OCI-LY1 (cell line): ENCODE measurements at regions not wholly inside any gene's neighbourhood (a gene's known extent, or its start where the extent isn't known, plus 50 kb on each side); places are given as distances from the start of the nearest gene placed in this dataset.
"Not testable (repeated sequence)": the region's sequence is repeated elsewhere in the genome, so short reads cannot be mapped to it uniquely, and the experiment has no call there.

Source experiments
- H2AFZ ChIP-seq: fragments of 200-600 bp; sonication (generic), shearing (Covaris generic); 2 replicates; pipeline ENCODE4 v1.6.0; 2014; ENCODE audit warnings: antibody characterized with exemption, mild to moderate bottlenecking, low read length
- H3F3A ChIP-seq: fragments of 200-600 bp; sonication (generic), shearing (Covaris generic); 2 replicates; pipeline ENCODE4 v1.6.0; 2014; ENCODE audit warnings: mild to moderate bottlenecking, antibody characterized with exemption, low read length, moderate library complexity; ENCODE audit not compliant: insufficient read depth
- H3K27ac ChIP-seq: fragments of 200-600 bp; sonication (generic); 2 replicates; pipeline ENCODE4 v1.5.1; 2014; ENCODE audit warnings: low read length, mixed run types, mild to moderate bottlenecking, low read depth; ENCODE audit not compliant: poor library complexity, severe bottlenecking
- H3K27me3 ChIP-seq: fragments of 200-600 bp; sonication (generic); 2 replicates; pipeline ENCODE4 v1.6.0; 2014; ENCODE audit warnings: antibody characterized with exemption, mild to moderate bottlenecking, low read length, moderate library complexity; ENCODE audit not compliant: insufficient read depth
- H3K36me3 ChIP-seq: fragments of 200-600 bp; sonication (generic); 2 replicates; pipeline ENCODE4 v1.6.1; 2014; ENCODE audit warnings: mild to moderate bottlenecking, antibody characterized with exemption, low read length, moderate library complexity, mixed read lengths; ENCODE audit not compliant: insufficient read depth
- H3K4me1 ChIP-seq: fragments of 200-600 bp; sonication (generic); 2 replicates; pipeline ENCODE4 v1.5.1; 2014; ENCODE audit warnings: mild to moderate bottlenecking, low read length, moderate library complexity; ENCODE audit not compliant: insufficient read depth, severe bottlenecking
- H3K4me2 ChIP-seq: fragments of 200-600 bp; sonication (generic), shearing (Covaris generic); 2 replicates; pipeline ENCODE4 v1.6.1; 2014; ENCODE audit warnings: low read length
- H3K4me3 ChIP-seq: fragments of 200-600 bp; sonication (generic); 2 replicates; pipeline ENCODE4 v1.5.1; 2014; ENCODE audit warnings: low read length, low read depth, mild to moderate bottlenecking, mixed read lengths; ENCODE audit not compliant: poor library complexity, severe bottlenecking
- H3K79me2 ChIP-seq: fragments of 200-600 bp; shearing (Covaris generic); 2 replicates; pipeline ENCODE4 v1.6.1; 2016; ENCODE audit warnings: mixed run types, low read length, mixed read lengths; ENCODE audit not compliant: insufficient read depth
- H3K9ac ChIP-seq: fragments of 200-600 bp; sonication (generic), shearing (Covaris generic); 2 replicates; pipeline ENCODE4 v1.6.1; 2014; ENCODE audit warnings: mild to moderate bottlenecking, low read length, mixed read lengths
- H3K9me2 ChIP-seq: fragments of 200-600 bp; sonication (generic), shearing (Covaris generic); 2 replicates; pipeline ENCODE4 v1.6.1; 2014; ENCODE audit warnings: low read depth, mild to moderate bottlenecking, low read length, mixed read lengths
- H3K9me3 ChIP-seq: fragments of 200-600 bp; shearing (Covaris generic); 2 replicates; pipeline ENCODE4 v1.6.1; 2014; ENCODE audit warnings: low read length, mixed read lengths
- H4K20me1 ChIP-seq: fragments of 200-600 bp; sonication (generic), shearing (Covaris generic); 2 replicates; pipeline ENCODE4 v1.6.0; 2016; ENCODE audit warnings: mild to moderate bottlenecking, low read length; ENCODE audit not compliant: insufficient read depth
- EZH2 ChIP-seq: fragments of 200-600 bp; sonication (generic), shearing (Covaris generic); IDR thresholded peaks from 2 replicates; pipeline ENCODE4 v1.8.0; 2017; ENCODE audit warnings: borderline replicate concordance, mixed run types, mild to moderate bottlenecking, antibody characterized with exemption, low read length, moderate library complexity, mixed read lengths
- TF ChIP-seq, protein P1 (sequence below): fragments of 200-600 bp; sonication (generic), shearing (Covaris generic); IDR thresholded peaks from 2 replicates; pipeline ENCODE4 v1.5.1; 2017; ENCODE audit warnings: mild to moderate bottlenecking, antibody characterized with exemption, low read length, moderate library complexity, mixed read lengths

DNA sequence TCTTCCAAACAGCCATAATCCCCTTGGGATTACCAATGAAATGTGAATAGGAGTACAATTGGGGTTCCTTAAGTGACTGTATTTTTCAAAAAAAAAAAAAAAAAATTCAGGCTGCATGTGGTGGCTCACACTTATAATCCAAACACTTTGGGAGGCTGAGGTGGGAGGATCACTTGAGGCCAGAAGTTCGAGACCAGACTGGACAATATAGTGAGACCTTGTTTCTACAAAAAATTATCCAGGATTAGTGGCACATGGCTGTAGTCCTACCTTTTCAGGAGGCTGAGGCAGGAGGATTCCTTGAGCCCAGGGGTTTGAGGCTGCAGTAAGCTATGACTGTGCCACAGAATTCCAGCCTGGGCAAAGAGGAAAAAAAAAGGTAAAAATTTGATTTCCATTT lies 189.6 kb upstream of the GATA6 start:
- no peaks in the 10 kb centered on the region for H4K20me1 ChIP-seq
- H3K9ac ChIP-seq = no peak overlapping the region
- no peaks in the 10 kb centered on the region for H3K79me2 ChIP-seq
- no peaks in the 10 kb centered on the region for H3K4me1 ChIP-seq
- no peaks in the 10 kb centered on the region for H3F3A ChIP-seq
- H3K4me2 ChIP-seq = no peak overlapping the region
- H3K9me3 ChIP-seq = no peaks in the 10 kb centered on the region
- TF ChIP-seq EZH2 = no peak
- TF ChIP-seq, protein P1, sequence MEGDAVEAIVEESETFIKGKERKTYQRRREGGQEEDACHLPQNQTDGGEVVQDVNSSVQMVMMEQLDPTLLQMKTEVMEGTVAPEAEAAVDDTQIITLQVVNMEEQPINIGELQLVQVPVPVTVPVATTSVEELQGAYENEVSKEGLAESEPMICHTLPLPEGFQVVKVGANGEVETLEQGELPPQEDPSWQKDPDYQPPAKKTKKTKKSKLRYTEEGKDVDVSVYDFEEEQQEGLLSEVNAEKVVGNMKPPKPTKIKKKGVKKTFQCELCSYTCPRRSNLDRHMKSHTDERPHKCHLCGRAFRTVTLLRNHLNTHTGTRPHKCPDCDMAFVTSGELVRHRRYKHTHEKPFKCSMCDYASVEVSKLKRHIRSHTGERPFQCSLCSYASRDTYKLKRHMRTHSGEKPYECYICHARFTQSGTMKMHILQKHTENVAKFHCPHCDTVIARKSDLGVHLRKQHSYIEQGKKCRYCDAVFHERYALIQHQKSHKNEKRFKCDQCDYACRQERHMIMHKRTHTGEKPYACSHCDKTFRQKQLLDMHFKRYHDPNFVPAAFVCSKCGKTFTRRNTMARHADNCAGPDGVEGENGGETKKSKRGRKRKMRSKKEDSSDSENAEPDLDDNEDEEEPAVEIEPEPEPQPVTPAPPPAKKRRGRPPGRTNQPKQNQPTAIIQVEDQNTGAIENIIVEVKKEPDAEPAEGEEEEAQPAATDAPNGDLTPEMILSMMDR = no peak
- no peaks in the 10 kb centered on the region for H3K36me3 ChIP-seq
- H2AFZ ChIP-seq = no peak overlapping the region
- H3K9me2 ChIP-seq = no peaks in the 10 kb centered on the region
- H3K27me3 ChIP-seq = no peaks in the 10 kb centered on the region
- H3K4me3 ChIP-seq = no peak overlapping the region
- H3K27ac ChIP-seq = no peak overlapping the region

DNA sequence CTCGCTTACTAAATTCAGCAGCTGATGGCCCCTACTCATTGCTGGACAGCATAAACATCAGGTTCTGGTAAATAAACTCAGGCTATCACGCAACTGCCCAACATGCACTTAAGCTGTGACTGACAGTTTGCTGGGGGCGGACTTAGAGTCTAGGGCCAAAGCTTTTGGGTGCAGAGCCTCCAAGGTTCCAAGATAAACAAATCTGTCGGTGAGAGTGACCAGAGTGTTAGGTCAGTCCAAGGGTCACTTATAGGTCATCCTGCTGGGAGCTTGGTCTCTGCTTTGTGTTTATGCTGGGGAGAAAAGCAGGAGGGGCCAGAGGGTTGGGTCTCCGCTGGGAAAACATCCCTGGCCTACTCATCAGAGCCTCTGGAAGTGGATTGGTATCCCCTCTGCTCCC lies 188.6 kb upstream of the GATA6 start:
- no peaks in the 10 kb centered on the region for H3K79me2 ChIP-seq
- H4K20me1 ChIP-seq = no peaks in the 10 kb centered on the region
- H3K9me2 ChIP-seq = no peaks in the 10 kb centered on the region
- TF ChIP-seq, protein P1 = no peak
- TF ChIP-seq EZH2 = no peak
- no peaks in the 10 kb centered on the region for H3K27me3 ChIP-seq
- H3K9me3 ChIP-seq = no peaks in the 10 kb centered on the region
- H3K4me2 ChIP-seq = no peak overlapping the region
- H2AFZ ChIP-seq = no peak overlapping the region
- no peak overlapping the region for H3K4me3 ChIP-seq
- H3K27ac ChIP-seq = no peak overlapping the region
- no peaks in the 10 kb centered on the region for H3K4me1 ChIP-seq
- H3K9ac ChIP-seq = no peak overlapping the region
- H3K36me3 ChIP-seq = no peaks in the 10 kb centered on the region
- H3F3A ChIP-seq = no peaks in the 10 kb centered on the region

DNA sequence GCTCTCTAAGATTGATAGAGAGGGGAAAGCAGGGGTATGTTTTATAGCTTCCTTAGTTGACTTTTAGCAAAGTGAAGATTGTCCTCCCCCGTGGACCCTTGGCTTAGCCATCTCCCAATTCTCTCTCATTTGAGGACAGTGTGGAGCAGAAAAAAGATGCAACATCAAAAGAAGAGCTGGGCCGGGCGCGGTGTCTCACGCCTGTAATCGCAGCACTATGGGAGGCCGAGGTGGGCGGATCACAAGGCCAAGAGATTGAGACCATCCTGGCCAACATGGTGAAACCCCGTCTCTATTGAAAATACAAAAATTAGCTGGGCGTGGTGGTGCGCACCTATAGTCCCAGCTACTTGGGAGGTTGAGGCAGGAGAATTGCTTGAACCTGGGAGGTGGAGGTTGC lies 187.9 kb upstream of the GATA6 start:
- H3K79me2 ChIP-seq, H3K27ac ChIP-seq, H3K9me3 ChIP-seq, H4K20me1 ChIP-seq, H3K36me3 ChIP-seq, H3K4me1 ChIP-seq, H3K4me3 ChIP-seq, H3K9ac ChIP-seq, H3K27me3 ChIP-seq, H2AFZ ChIP-seq, H3F3A ChIP-seq, H3K4me2 ChIP-seq, H3K9me2 ChIP-seq: not testable (repeated sequence)

DNA sequence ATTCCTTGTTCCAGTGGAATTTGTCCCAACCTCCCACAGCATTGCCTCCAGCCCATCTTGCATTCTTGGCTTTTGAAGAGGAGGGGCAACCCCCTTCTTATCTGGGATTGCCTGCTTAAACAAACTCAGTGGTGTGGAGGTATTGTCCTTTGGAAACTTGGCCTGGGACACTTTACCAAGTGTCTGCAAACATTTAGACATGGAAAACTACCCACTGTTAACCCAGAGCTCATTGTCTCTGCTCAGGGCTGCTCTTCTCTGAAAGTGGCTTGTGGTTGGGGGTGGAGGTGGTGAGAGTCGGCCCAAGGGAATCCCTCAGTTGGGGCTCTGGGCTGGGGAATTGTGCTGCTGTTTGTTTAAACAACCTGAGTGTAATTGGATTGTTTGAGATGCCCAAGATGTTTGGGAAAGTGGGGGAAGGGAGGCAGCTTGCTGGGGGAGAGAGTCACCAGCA lies 178.3 kb upstream of the GATA6 start:
- H3K4me3 ChIP-seq = no peak overlapping the region
- H4K20me1 ChIP-seq = no peaks in the 10 kb centered on the region
- H3K27me3 ChIP-seq = no peaks in the 10 kb centered on the region
- no peak overlapping the region for H2AFZ ChIP-seq
- H3K79me2 ChIP-seq = no peaks in the 10 kb centered on the region
- H3K9me3 ChIP-seq = no peaks in the 10 kb centered on the region
- no peaks in the 10 kb centered on the region for H3K4me1 ChIP-seq
- H3K36me3 ChIP-seq = no peaks in the 10 kb centered on the region
- H3K27ac ChIP-seq = no peak overlapping the region
- H3K4me2 ChIP-seq = no peak overlapping the region
- no peaks in the 10 kb centered on the region for H3F3A ChIP-seq
- TF ChIP-seq, protein P1 = no peak
- no peak for TF ChIP-seq EZH2
- no peak overlapping the region for H3K9ac ChIP-seq
- H3K9me2 ChIP-seq = no peaks in the 10 kb centered on the region
